ENCODE measurements at regions not wholly inside any gene's neighbourhood (a gene's known extent, or its start where the extent isn't known, plus 50 kb on each side); places are given as distances from the start of the nearest gene placed in this dataset.

GRCh38 chr5:135095871-135096270, 61.8 kb upstream of the PITX1 start:
- TF ChIP-seq CTCF (IDR thresholded peaks at IDR 0.05): no peak
- TF ChIP-seq POLR2A (IDR thresholded peaks at IDR 0.05): no peak

Measured in testis (tissue), 2 donors.